A549 (cell line): ENCODE measurements at regions not wholly inside any gene's neighbourhood (a gene's known extent, or its start where the extent isn't known, plus 50 kb on each side); places are given as distances from the start of the nearest gene placed in this dataset.

Experiments
- ATAC-seq, 2 experiments: fragments of 200-7000 bp in 1 of 2; fragments of >200 bp in 1 of 2; cut with Nextera tagmentation in 1 of 2; cut with Tn5 transposase in 1 of 2; 3 replicates each; pipeline versions ENCODE4 v1.8.0 to v1.9.1; 2018 to 2020; ENCODE audit warnings: mild to moderate bottlenecking in 1 of 2, moderate library complexity in 1 of 2
- CTCF ChIA-PET: fragments of 300-600 bp; sonication (Branson Sonifier 250); formaldehyde crosslinking; extraction: SDS; loops from one replicate; lab custom pipeline; 2021; ENCODE audit warnings: antibody characterized with exemption, inconsistent platforms; lab: Yijun Ruan, JAX
- POLR2A ChIA-PET: fragments of 350-600 bp; formaldehyde crosslinking; extraction: SDS; loops from one replicate; lab custom pipeline; 2021; ENCODE audit warnings: antibody characterized with exemption, inconsistent platforms; lab: Yijun Ruan, JAX
- DNase-seq, 2 experiments: peaks; one replicate each; pipeline versions ENCODE4 v3.0.0 to v3.0.0-alpha.2; 2011 to 2016; ENCODE audit warnings: low read depth in 1 of 2, low spot score in 1 of 2
- FAIRE-seq: peaks from 2 replicates; lab custom pipeline; 2011; peaks lifted over from hg19 to GRCh38; lab: Jason Lieb, UNC
- H3K27ac ChIP-seq, 2 experiments: fragments of >200 bp; sonication (Bioruptor Twin); formaldehyde crosslinking; 3 replicates each; pipeline ENCODE4 v1.5.1; 2016 to 2017
- H3K4me1 ChIP-seq: fragments of >200 bp; sonication (Bioruptor Twin); formaldehyde crosslinking; 3 replicates; pipeline ENCODE4 v1.6.1; 2016
- H3K4me2 ChIP-seq: fragments of >200 bp; sonication (Bioruptor Twin); formaldehyde crosslinking; 3 replicates; pipeline ENCODE4 v1.6.1; 2016
- H3K4me3 ChIP-seq: fragments of >200 bp; sonication (Bioruptor Twin); formaldehyde crosslinking; 3 replicates; pipeline ENCODE4 v1.5.1; 2016
- H3K9me3 ChIP-seq: fragments of >200 bp; sonication (Bioruptor Twin); formaldehyde crosslinking; 3 replicates; pipeline ENCODE4 v1.6.1; 2016
- BCL3 ChIP-seq: fragments of >200 bp; sonication (Bioruptor Twin); formaldehyde crosslinking; IDR thresholded peaks from 3 replicates; pipeline ENCODE4 v1.6.1; 2016
- BHLHE40 ChIP-seq: IDR thresholded peaks from 2 replicates; pipeline ENCODE4 v1.6.1; 2012; ENCODE audit warnings: low read depth, low read length, inconsistent platforms
- CEBPB ChIP-seq, 2 experiments: fragments of >200 bp in 1 of 2; sonication (Bioruptor Twin) in 1 of 2; formaldehyde crosslinking in 1 of 2; IDR thresholded peaks; 2 replicates each; pipeline ENCODE4 v1.6.1; 2012 to 2016
- EHF ChIP-seq: fragments of 250-450 bp; sonication (Bioruptor Pico); IDR thresholded peaks from 2 replicates; pipeline ENCODE4 v1.5.0; 2020; ENCODE audit warnings: mild to moderate bottlenecking
- EHMT2 ChIP-seq: fragments of 200-600 bp; sonication (generic); IDR thresholded peaks from 2 replicates; pipeline ENCODE4 v1.6.1; 2016; ENCODE audit warnings: antibody characterized with exemption, low read depth, mild to moderate bottlenecking, moderate library complexity
- FOSB ChIP-seq: fragments of 250-450 bp; sonication (Bioruptor Pico); IDR thresholded peaks from 2 replicates; pipeline ENCODE4 v1.5.0; 2020; ENCODE audit warnings: mild to moderate bottlenecking, moderate library complexity
- FOSL2 ChIP-seq, 2 experiments: fragments of 450-650 bp in 1 of 2; fragments of >200 bp in 1 of 2; sonication (Bioruptor Twin) in 1 of 2; formaldehyde crosslinking; IDR thresholded peaks; 2 replicates each; pipeline versions ENCODE4 v1.5.0 to v1.6.1; 2016 to 2020; ENCODE audit warnings: mild to moderate bottlenecking in 1 of 2, moderate library complexity in 1 of 2
- GATA3 ChIP-seq: IDR thresholded peaks from 2 replicates; pipeline ENCODE4 v1.6.1; 2012; ENCODE audit warnings: borderline replicate concordance
- HDAC2 ChIP-seq: fragments of 200-600 bp; sonication (generic); IDR thresholded peaks from 2 replicates; pipeline ENCODE4 v1.6.1; 2016
- HES2 ChIP-seq: fragments of >200 bp; sonication (Bioruptor Twin); formaldehyde crosslinking; IDR thresholded peaks from 2 replicates; pipeline ENCODE4 v1.6.1; 2016
- HMGXB4 ChIP-seq: fragments of 250-450 bp; sonication (Bioruptor Pico); IDR thresholded peaks from 2 replicates; pipeline ENCODE4 v1.5.0; 2021; ENCODE audit warnings: mild to moderate bottlenecking, moderate library complexity, borderline replicate concordance
- HOXA7 ChIP-seq: fragments of 250-450 bp; sonication (Bioruptor Pico); IDR thresholded peaks from 2 replicates; pipeline ENCODE4 v1.5.0; 2020; ENCODE audit warnings: mild to moderate bottlenecking, moderate library complexity
- HOXB13 ChIP-seq: fragments of 250-450 bp; sonication (Bioruptor Pico); IDR thresholded peaks from 2 replicates; pipeline ENCODE4 v1.5.0; 2020; ENCODE audit warnings: low read depth, mild to moderate bottlenecking, moderate library complexity
- HOXB5 ChIP-seq: fragments of 250-450 bp; sonication (Bioruptor Pico); IDR thresholded peaks from 2 replicates; pipeline ENCODE4 v1.5.0; 2020; ENCODE audit warnings: mild to moderate bottlenecking, moderate library complexity
- MYC ChIP-seq: IDR thresholded peaks from 2 replicates; pipeline ENCODE4 v1.6.1; 2012; ENCODE audit warnings: mild to moderate bottlenecking, inconsistent platforms, low read length, improper control_type of control experiment, borderline replicate concordance
- RAD21 ChIP-seq, 2 experiments: fragments of >200 bp in 1 of 2; sonication (Bioruptor Twin) in 1 of 2; formaldehyde crosslinking in 1 of 2; IDR thresholded peaks in 1 of 2; conservative IDR thresholded peaks in 1 of 2; 2 replicates in 1 of 2; 3 replicates in 1 of 2; pipeline ENCODE4 v1.6.1; 2012 to 2018; ENCODE audit warnings: inconsistent platforms in 1 of 2
- SMC3 ChIP-seq: fragments of >200 bp; sonication (Bioruptor Twin); formaldehyde crosslinking; IDR thresholded peaks from 3 replicates; pipeline ENCODE4 v1.6.1; 2018; ENCODE audit warnings: inconsistent platforms
- SREBF2 ChIP-seq: fragments of 450-650 bp; IDR thresholded peaks from 2 replicates; pipeline ENCODE4 v1.6.1; 2014; ENCODE audit warnings: mild to moderate bottlenecking, moderate library complexity
- ZC3H11A ChIP-seq: fragments of 450-650 bp; IDR thresholded peaks from 2 replicates; pipeline ENCODE4 v1.6.1; 2014; ENCODE audit warnings: antibody characterized with exemption, mild to moderate bottlenecking
- WGBS: methylation state at CpG from one replicate; pipeline ENCODE4 v1.1.6; 2017; ENCODE audit errors: missing lambda C conversion rate; 5-methylcytosine and 5-hydroxymethylcytosine counted together

- Histone ChIP-seq H3K4me2 (no peak overlapping the region), H3K4me3 (no peak overlapping the region), H3K27ac (no peak overlapping the region), H3K9me3 (0 out of 3 replicates have a peak, but pooled peaks cover 5% of the 10 kb centered on the region), H3K4me1 (peaks cover 19% of the 10 kb centered on the region)
- DNase-seq, result no peak
- ChIA-PET POLR2A (no interaction called here), CTCF (interaction anchor here (0.6 to 2.9 kb wide), 3 partner anchors 9 to 138 kb away, joined by 3 to 15 read pairs (median 4); no protein-coding TSS in a partner anchor)
- TF ChIP-seq SMC3 (no peak), HDAC2 (no peak), GATA3 (no peak), BHLHE40 (no peak), ZC3H11A (no peak), BCL3 (no peak), HOXA7 (CRISPR knock-in tag) (no peak), MYC (no peak), EHF (CRISPR knock-in tag) (no peak), SREBF2 (no peak), CEBPB (IDR thresholded peaks at IDR 0.05) (no peak), HOXB5 (no peak), HOXB13 (CRISPR knock-in tag) (no peak), HES2 (no peak), EHMT2 (no peak)
- 97% methylated on average over 5 of the region's 5 CpGs for WGBS
- no peak for FAIRE-seq
- ATAC-seq, result no peak
Observed at GRCh38 chr15:100734586-100734985, 132.2 kb downstream of the ASB7 start.

GRCh38 chr15:100735129-100736053 is 133.0 kb downstream of the ASB7 start:
- 82% methylated on average over 12 of the region's 12 CpGs for WGBS
- no peak overlapping the region for H3K4me3 ChIP-seq
- H3K4me1 ChIP-seq, result peaks cover 19% of the 10 kb centered on the region
- H3K9me3 ChIP-seq, result 0 out of 3 replicates have a peak, but pooled peaks cover 5% of the 10 kb centered on the region
- DNase-seq (no peak), ATAC-seq (no peak), FAIRE-seq (no peak)
- TF ChIP-seq HES2, result no peak
- no peak for TF ChIP-seq FOSB
- TF ChIP-seq RAD21 (conservative IDR thresholded peaks at IDR 0.05 in 1 of 2, IDR thresholded peaks at IDR 0.05 in 1 of 2), result no peak
- no peak for TF ChIP-seq HMGXB4 (CRISPR knock-in tag)
- TF ChIP-seq MYC, result no peak
- no peak for TF ChIP-seq EHMT2
- TF ChIP-seq FOSL2 (IDR thresholded peaks at IDR 0.05), result no peak
- TF ChIP-seq FOSL2 (CRISPR knock-in tag; IDR thresholded peaks at IDR 0.05), result no peak
- no peak overlapping the region for H3K27ac ChIP-seq
- POLR2A ChIA-PET, result no interaction called here
- H3K4me2 ChIP-seq, result no peak overlapping the region
- CTCF ChIA-PET, result interaction anchor here (0.6 to 2.9 kb wide), 5 partner anchors 9 to 273 kb away, joined by 3 to 15 read pairs (median 3); no protein-coding TSS in a partner anchor
